ENCODE measurements at regions not wholly inside any gene's neighbourhood (a gene's known extent, or its start where the extent isn't known, plus 50 kb on each side); places are given as distances from the start of the nearest gene placed in this dataset.

DNA sequence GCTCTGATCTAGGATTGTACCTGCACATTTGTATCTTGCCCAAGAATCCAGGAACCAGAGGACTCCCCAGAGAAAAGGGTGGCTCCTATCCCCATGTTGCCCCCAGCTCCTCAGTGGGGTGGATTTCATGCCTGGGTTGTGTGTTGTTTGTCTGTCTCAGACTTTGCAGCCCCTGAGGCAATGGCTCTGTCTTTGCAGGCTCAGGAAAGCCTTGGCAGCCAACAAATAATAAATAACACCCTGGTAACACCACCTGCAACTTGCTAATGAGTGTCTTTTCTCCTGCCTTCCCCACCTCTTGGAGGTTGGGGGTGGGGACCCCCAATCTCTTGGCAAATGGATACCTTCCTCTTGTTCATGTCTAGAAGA lies 65.2 kb upstream of the CISTR start:
- POLR2A ChIA-PET (ENCODE audit: partially characterized antibody) = interaction anchor here (0.6 to 1.3 kb wide), 3 partner anchors 9 to 143 kb away, joined by 3 read pairs; no protein-coding TSS in a partner anchor

More for the DNA sequence above, 65.2 kb upstream of the CISTR start:
- peaks cover 0 to 1% (median 0%) of the 10 kb centered on the region in 4 experiments; a peak in 2 of 7 replicates for H3K27me3 ChIP-seq (replicated peaks in 1 of 4; ENCODE audit: control insufficient read depth in 3 of 4, extremely low read depth in 1 of 4, insufficient read depth in 3 of 4, low read length in 3 of 4)
- H3K23me2 ChIP-seq (ENCODE audit: low read depth, low read length) = no peaks in the 10 kb centered on the region
- H2BK15ac ChIP-seq (ENCODE audit: low read length) = no peak overlapping the region
- H4K91ac ChIP-seq (replicated peaks; ENCODE audit: insufficient read length, low read length) = no peak overlapping the region
- H3K4me1 ChIP-seq (replicated peaks in 1 of 4; ENCODE audit: control insufficient read depth in 3 of 4, insufficient read depth in 4 of 4, low read length in 3 of 4) = no peaks in the 10 kb centered on the region
- H3K9ac ChIP-seq (replicated peaks in 1 of 4; ENCODE audit: extremely low read depth in 1 of 4, low read depth in 3 of 4, low read length in 3 of 4) = no peak overlapping the region
- TF ChIP-seq SP2 (IDR thresholded peaks at IDR 0.05; ENCODE audit: low read length) = no peak
- TF ChIP-seq YY1 (IDR thresholded peaks at IDR 0.05; ENCODE audit: low read depth, low read length) = no peak
- TF ChIP-seq, protein P1, sequence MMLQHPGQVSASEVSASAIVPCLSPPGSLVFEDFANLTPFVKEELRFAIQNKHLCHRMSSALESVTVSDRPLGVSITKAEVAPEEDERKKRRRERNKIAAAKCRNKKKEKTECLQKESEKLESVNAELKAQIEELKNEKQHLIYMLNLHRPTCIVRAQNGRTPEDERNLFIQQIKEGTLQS (IDR thresholded peaks at IDR 0.05; ENCODE audit: insufficient read depth, low read depth, low read length) = no peak
- no peak for TF ChIP-seq HDAC6 (IDR thresholded peaks at IDR 0.05; ENCODE audit: low read depth, low read length)
- TF ChIP-seq KDM1A (IDR thresholded peaks at IDR 0.05; ENCODE audit: borderline replicate concordance, low read length) = no peak
- TF ChIP-seq MAFK (IDR thresholded peaks at IDR 0.05; ENCODE audit: low read depth, low read length) = no peak
- no peak for TF ChIP-seq SIN3A (conservative IDR thresholded peaks at IDR 0.05 in 1 of 2, IDR thresholded peaks at IDR 0.05 in 1 of 2; ENCODE audit: low read depth in 1 of 2, low read length in 2 of 2)
- no peak overlapping the region for H2BK120ac ChIP-seq (replicated peaks; ENCODE audit: low read depth, low read length)
- no peak overlapping the region for H3K27ac ChIP-seq (ENCODE audit: low read depth, low read length)
- H4K20me1 ChIP-seq (replicated peaks in 1 of 2; ENCODE audit: control insufficient read depth in 1 of 2, insufficient read depth in 2 of 2, low read length in 2 of 2) = no peaks in the 10 kb centered on the region
- no peak overlapping the region for H4K8ac ChIP-seq (ENCODE audit: extremely low read depth, insufficient read depth, low read length)
- no peak overlapping the region for H3K56ac ChIP-seq (replicated peaks; ENCODE audit: insufficient read length, low read depth, low read length)
- no peaks in the 10 kb centered on the region for H3K9me3 ChIP-seq (ENCODE audit: insufficient read depth in 2 of 2, low read depth in 1 of 2, low read length in 1 of 2)
- no peaks in the 10 kb centered on the region for H3K36me3 ChIP-seq (ENCODE audit: control insufficient read depth in 2 of 4, insufficient read depth in 4 of 4, low read length in 3 of 4)
- no peak overlapping the region for H4K5ac ChIP-seq (ENCODE audit: insufficient read length, low read depth, low read length)
- no peaks in the 10 kb centered on the region for H3K79me2 ChIP-seq (ENCODE audit: control insufficient read depth in 1 of 2, insufficient read depth in 2 of 2, low read length in 2 of 2)
- no peak overlapping the region for H2BK20ac ChIP-seq (ENCODE audit: low read length)
- no peak overlapping the region for H3K14ac ChIP-seq (ENCODE audit: insufficient read length)
- no peak overlapping the region for H2BK5ac ChIP-seq (ENCODE audit: low read depth, low read length)
- CTCF ChIA-PET (ENCODE audit: partially characterized antibody) = interaction anchor here (0.8 to 5.7 kb wide), 4 partner anchors 10 to 137 kb away, joined by 3 to 24 read pairs (median 3); partner anchors contain the start of gene HOXC12
- no peak overlapping the region for H2AK5ac ChIP-seq (ENCODE audit: low read depth, low read length)
- H3K18ac ChIP-seq (ENCODE audit: extremely low read depth, low read length) = no peak overlapping the region
- no peaks in the 10 kb centered on the region for H3K79me1 ChIP-seq (ENCODE audit: low read depth, low read length)
- FAIRE-seq = no peak
- H3K23ac ChIP-seq (ENCODE audit: insufficient read length) = no peak overlapping the region
- no peak overlapping the region for H3K4me2 ChIP-seq (ENCODE audit: insufficient read depth in 1 of 2, low read depth in 2 of 2, low read length in 2 of 2)
- no peak overlapping the region for H3K4ac ChIP-seq (replicated peaks; ENCODE audit: insufficient read length, low read depth, low read length)
- no peak overlapping the region for H2BK12ac ChIP-seq (ENCODE audit: low read depth, low read length)
- no peak overlapping the region for H3K4me3 ChIP-seq (ENCODE audit: extremely low read depth in 1 of 4, insufficient read depth in 2 of 4, low read depth in 3 of 4, low read length in 4 of 4)
- DNase-seq (ENCODE audit: low read depth in 1 of 2, low spot score in 2 of 2) = no peak
- no peak overlapping the region for H2AFZ ChIP-seq (ENCODE audit: low read length)

Data from H1 (cell line).